ENCODE measurements at regions not wholly inside any gene's neighbourhood (a gene's known extent, or its start where the extent isn't known, plus 50 kb on each side); places are given as distances from the start of the nearest gene placed in this dataset.

DNA sequence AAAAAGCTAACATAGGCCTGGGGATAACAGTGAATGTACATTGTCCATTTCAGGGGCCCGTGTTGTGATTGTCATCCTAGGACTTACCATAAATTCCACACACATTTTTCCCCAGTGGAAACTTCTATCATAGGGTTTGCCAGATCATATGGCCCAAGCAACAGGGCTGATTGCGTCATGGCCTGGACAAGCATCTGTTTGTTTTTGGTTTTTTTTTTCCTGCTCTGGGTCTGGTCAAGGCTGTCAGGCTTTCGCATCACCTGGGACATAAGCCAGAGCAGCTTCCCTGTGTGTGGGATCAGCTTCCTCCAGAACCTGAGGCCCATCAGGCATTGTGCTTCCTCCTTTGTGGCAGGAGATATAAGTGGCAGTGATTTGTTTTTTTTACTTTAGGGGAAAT, 598.5 kb upstream of the USP24 start (continued):
- TF ChIP-seq SUZ12 (IDR thresholded peaks at IDR 0.05; ENCODE audit: low read length), result no peak

DNA sequence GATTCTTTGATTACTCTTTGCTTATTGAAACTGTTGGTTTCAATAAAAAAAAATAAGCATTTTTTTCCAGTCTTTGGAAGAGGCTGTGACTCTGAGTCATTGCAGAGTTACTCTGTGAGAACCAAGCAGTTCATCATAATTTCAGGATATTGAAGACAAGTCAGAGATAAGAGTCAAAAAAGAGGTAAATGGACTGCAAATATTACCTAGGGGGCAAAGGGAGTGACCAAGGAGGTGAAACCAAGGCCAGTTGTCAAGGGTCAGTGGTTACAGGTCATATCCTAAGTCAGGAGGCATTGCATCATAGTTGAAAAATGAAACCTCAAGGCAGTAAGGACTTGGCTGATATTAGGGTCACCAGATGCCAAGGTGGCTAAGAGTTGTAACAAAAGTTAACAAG, 597.1 kb upstream of the USP24 start:
- POLR2A ChIA-PET (ENCODE audit: partially characterized antibody), result no interaction called here
- no peak overlapping the region for H3K56ac ChIP-seq (replicated peaks; ENCODE audit: insufficient read length, low read depth, low read length)
- H4K91ac ChIP-seq (replicated peaks; ENCODE audit: insufficient read length, low read length), result no peak overlapping the region
- H4K20me1 ChIP-seq (replicated peaks in 1 of 2; ENCODE audit: control insufficient read depth in 1 of 2, insufficient read depth in 2 of 2, low read length in 2 of 2), result no peaks in the 10 kb centered on the region
- H3K23ac ChIP-seq (ENCODE audit: insufficient read length), result no peak overlapping the region
- no peaks in the 10 kb centered on the region for H3K79me1 ChIP-seq (ENCODE audit: low read depth, low read length)
- TF ChIP-seq, protein P1, sequence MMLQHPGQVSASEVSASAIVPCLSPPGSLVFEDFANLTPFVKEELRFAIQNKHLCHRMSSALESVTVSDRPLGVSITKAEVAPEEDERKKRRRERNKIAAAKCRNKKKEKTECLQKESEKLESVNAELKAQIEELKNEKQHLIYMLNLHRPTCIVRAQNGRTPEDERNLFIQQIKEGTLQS (IDR thresholded peaks at IDR 0.05; ENCODE audit: insufficient read depth, low read depth, low read length), result no peak
- TF ChIP-seq SP2 (IDR thresholded peaks at IDR 0.05; ENCODE audit: low read length), result no peak
- no peak for TF ChIP-seq SRF (IDR thresholded peaks at IDR 0.05; ENCODE audit: low read depth, low read length)
- H3K27ac ChIP-seq (ENCODE audit: low read depth, low read length), result no peak overlapping the region
- no peak overlapping the region for H4K8ac ChIP-seq (ENCODE audit: extremely low read depth, insufficient read depth, low read length)
- no peak overlapping the region for H3K18ac ChIP-seq (ENCODE audit: extremely low read depth, low read length)
- H3K27me3 ChIP-seq (replicated peaks in 1 of 4; ENCODE audit: control insufficient read depth in 3 of 4, extremely low read depth in 1 of 4, insufficient read depth in 3 of 4, low read length in 3 of 4), result no peaks in the 10 kb centered on the region
- H4K5ac ChIP-seq (ENCODE audit: insufficient read length, low read depth, low read length), result no peak overlapping the region
- H2BK120ac ChIP-seq (replicated peaks; ENCODE audit: low read depth, low read length), result no peak overlapping the region
- no peak overlapping the region for H3K4me2 ChIP-seq (ENCODE audit: insufficient read depth in 1 of 2, low read depth in 2 of 2, low read length in 2 of 2)
- H3K4ac ChIP-seq (replicated peaks; ENCODE audit: insufficient read length, low read depth, low read length), result no peak overlapping the region
- no peak overlapping the region for H2BK20ac ChIP-seq (ENCODE audit: low read length)
- no peak for DNase-seq (ENCODE audit: low read depth in 1 of 2, low spot score in 2 of 2)
- no peaks in the 10 kb centered on the region for H3K79me2 ChIP-seq (ENCODE audit: control insufficient read depth in 1 of 2, insufficient read depth in 2 of 2, low read length in 2 of 2)
- no peak overlapping the region for H2BK5ac ChIP-seq (ENCODE audit: low read depth, low read length)
- H3K36me3 ChIP-seq (ENCODE audit: control insufficient read depth in 2 of 4, insufficient read depth in 4 of 4, low read length in 3 of 4), result no peaks in the 10 kb centered on the region
- H3K4me3 ChIP-seq (ENCODE audit: extremely low read depth in 1 of 4, insufficient read depth in 2 of 4, low read depth in 3 of 4, low read length in 4 of 4), result no peak overlapping the region
- CTCF ChIA-PET (ENCODE audit: partially characterized antibody), result no interaction called here
- no peaks in the 10 kb centered on the region for H3K9me3 ChIP-seq (ENCODE audit: insufficient read depth in 2 of 2, low read depth in 1 of 2, low read length in 1 of 2)
- no peak overlapping the region for H2BK15ac ChIP-seq (ENCODE audit: low read length)
- no peak overlapping the region for H2AK5ac ChIP-seq (ENCODE audit: low read depth, low read length)
- H3K4me1 ChIP-seq (replicated peaks in 1 of 4; ENCODE audit: control insufficient read depth in 3 of 4, insufficient read depth in 4 of 4, low read length in 3 of 4), result no peaks in the 10 kb centered on the region
- FAIRE-seq, result no peak
- H3K9ac ChIP-seq (replicated peaks in 1 of 4; ENCODE audit: extremely low read depth in 1 of 4, low read depth in 3 of 4, low read length in 3 of 4), result no peak overlapping the region
- H3K23me2 ChIP-seq (ENCODE audit: low read depth, low read length), result no peaks in the 10 kb centered on the region
- H3K14ac ChIP-seq (ENCODE audit: insufficient read length), result no peak overlapping the region
- H2AFZ ChIP-seq (ENCODE audit: low read length), result no peak overlapping the region
- H2BK12ac ChIP-seq (ENCODE audit: low read depth, low read length), result no peak overlapping the region
